MCF 10A (cell line): ENCODE measurements at regions not wholly inside any gene's neighbourhood (a gene's known extent, or its start where the extent isn't known, plus 50 kb on each side); places are given as distances from the start of the nearest gene placed in this dataset.

Source experiments
- BruUV-seq: library from RNA; stranded (reverse); fragments of 400-500 nt; replicated peaks from 2 replicates; lab custom pipeline; 2021; lab: Mats Ljungman, UMichigan
- CTCF ChIA-PET: fragments of 300-600 bp; sonication (Branson Sonifier 250); formaldehyde crosslinking; extraction: SDS; loops from one replicate; lab custom pipeline; 2021; ENCODE audit warnings: antibody characterized with exemption, inconsistent platforms; lab: Yijun Ruan, JAX
- POLR2A ChIA-PET: fragments of 300-600, 350-650 bp; sonication (Branson Sonifier 250); formaldehyde crosslinking; extraction: SDS; loops from one replicate; lab custom pipeline; 2020; ENCODE audit warnings: antibody characterized with exemption, inconsistent platforms; lab: Yijun Ruan, JAX
- DNase-seq: peaks from one replicate; pipeline ENCODE4 v3.0.0-alpha.2; 2018; ENCODE audit not compliant: unreplicated experiment
- H3K27ac Mint-ChIP-seq: one replicate; pipeline ENCODE4 v1.8.0; 2022; ENCODE audit warnings: mild to moderate bottlenecking, low read depth, mixed read lengths; ENCODE audit not compliant: unreplicated experiment
- H3K27me3 Mint-ChIP-seq: one replicate; pipeline ENCODE4 v1.8.0; 2022; ENCODE audit warnings: mixed read lengths; ENCODE audit not compliant: insufficient read depth, unreplicated experiment
- H3K36me3 Mint-ChIP-seq: one replicate; pipeline ENCODE4 v1.8.0; 2022; ENCODE audit warnings: mild to moderate bottlenecking, moderate library complexity, mixed read lengths; ENCODE audit not compliant: insufficient read depth, unreplicated experiment
- H3K4me1 Mint-ChIP-seq: one replicate; pipeline ENCODE4 v1.8.0; 2022; ENCODE audit warnings: mixed read lengths; ENCODE audit not compliant: insufficient read depth, unreplicated experiment
- H3K4me3 Mint-ChIP-seq: one replicate; pipeline ENCODE4 v1.8.0; 2022; ENCODE audit warnings: mild to moderate bottlenecking, moderate library complexity, mixed read lengths; ENCODE audit not compliant: unreplicated experiment
- H3K9me3 Mint-ChIP-seq: one replicate; pipeline ENCODE4 v1.8.0; 2022; ENCODE audit warnings: mixed read lengths; ENCODE audit not compliant: unreplicated experiment
- intact Hi-C: fragments of 100-400 bp; cut with micrococcal nuclease; formaldehyde crosslinking; loops from 2 replicates; pipeline ENCODE4 v1.14.1; 2022
- TF ChIP-seq, protein P1 (sequence below): fragments of 200-600 bp; IDR thresholded peaks from one replicate; pipeline ENCODE4 v1.8.0; 2022; ENCODE audit warnings: antibody characterized with exemption, mild to moderate bottlenecking; ENCODE audit not compliant: unreplicated experiment

DNA sequence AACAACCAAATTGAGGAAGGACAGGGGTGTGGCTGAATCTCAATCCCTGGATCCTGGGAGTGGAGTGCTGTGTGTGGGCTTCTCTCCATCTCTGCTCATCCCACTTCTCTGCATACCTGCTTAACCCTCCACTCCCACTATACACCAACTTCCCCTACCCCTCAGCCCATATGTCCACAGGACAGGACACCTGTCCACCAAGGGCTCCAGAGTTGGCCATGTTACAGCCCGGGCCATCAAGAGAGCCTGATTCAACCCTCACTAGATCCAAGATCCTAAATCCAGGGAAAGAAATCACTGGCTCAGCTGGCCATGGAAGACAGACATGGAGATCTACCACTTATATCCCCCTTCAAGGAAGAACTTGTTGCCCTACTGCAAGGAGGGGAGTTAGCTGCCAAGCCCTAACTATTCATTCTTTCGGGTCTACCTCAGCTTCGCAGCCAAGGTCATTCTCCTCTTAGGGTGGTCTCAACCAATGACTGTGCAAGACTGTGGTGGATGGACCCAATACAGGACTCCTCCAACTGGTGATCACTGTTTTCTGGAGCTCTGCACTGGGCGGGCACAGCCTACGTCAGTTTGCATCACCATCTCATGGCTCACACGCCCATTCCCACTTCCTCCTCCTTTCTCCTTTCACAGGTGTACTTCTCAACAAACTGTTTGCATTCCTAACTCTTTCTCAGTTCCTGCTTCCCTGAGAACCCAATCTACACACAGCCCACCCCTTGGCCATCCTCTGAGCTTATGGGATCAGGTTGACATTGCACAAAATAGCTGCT is 53.7 kb upstream of the ZBTB43 start:
- no TSS peak for BruUV-seq
- peaks cover 55% of the 10 kb centered on the region for H3K27me3 Mint-ChIP-seq
- POLR2A ChIA-PET = interaction anchor here (0.6 kb wide), 1 partner anchor 35 kb away, joined by 3 read pairs; no protein-coding TSS in a partner anchor
- peaks cover 14% of the 10 kb centered on the region for H3K4me1 Mint-ChIP-seq
- DNase-seq = no peak
- no peak overlapping the region for H3K4me3 Mint-ChIP-seq
- CTCF ChIA-PET = interaction anchor here (0.7 to 3.9 kb wide), 3 partner anchors 45 to 587 kb away, joined by 4 to 24 read pairs (median 4); no protein-coding TSS in a partner anchor
- H3K27ac Mint-ChIP-seq = no peak overlapping the region
- intact Hi-C loops = no loop called here
- TF ChIP-seq, protein P1, sequence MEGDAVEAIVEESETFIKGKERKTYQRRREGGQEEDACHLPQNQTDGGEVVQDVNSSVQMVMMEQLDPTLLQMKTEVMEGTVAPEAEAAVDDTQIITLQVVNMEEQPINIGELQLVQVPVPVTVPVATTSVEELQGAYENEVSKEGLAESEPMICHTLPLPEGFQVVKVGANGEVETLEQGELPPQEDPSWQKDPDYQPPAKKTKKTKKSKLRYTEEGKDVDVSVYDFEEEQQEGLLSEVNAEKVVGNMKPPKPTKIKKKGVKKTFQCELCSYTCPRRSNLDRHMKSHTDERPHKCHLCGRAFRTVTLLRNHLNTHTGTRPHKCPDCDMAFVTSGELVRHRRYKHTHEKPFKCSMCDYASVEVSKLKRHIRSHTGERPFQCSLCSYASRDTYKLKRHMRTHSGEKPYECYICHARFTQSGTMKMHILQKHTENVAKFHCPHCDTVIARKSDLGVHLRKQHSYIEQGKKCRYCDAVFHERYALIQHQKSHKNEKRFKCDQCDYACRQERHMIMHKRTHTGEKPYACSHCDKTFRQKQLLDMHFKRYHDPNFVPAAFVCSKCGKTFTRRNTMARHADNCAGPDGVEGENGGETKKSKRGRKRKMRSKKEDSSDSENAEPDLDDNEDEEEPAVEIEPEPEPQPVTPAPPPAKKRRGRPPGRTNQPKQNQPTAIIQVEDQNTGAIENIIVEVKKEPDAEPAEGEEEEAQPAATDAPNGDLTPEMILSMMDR = no peak
- no peaks in the 10 kb centered on the region for H3K36me3 Mint-ChIP-seq
- no peaks in the 10 kb centered on the region for H3K9me3 Mint-ChIP-seq

DNA sequence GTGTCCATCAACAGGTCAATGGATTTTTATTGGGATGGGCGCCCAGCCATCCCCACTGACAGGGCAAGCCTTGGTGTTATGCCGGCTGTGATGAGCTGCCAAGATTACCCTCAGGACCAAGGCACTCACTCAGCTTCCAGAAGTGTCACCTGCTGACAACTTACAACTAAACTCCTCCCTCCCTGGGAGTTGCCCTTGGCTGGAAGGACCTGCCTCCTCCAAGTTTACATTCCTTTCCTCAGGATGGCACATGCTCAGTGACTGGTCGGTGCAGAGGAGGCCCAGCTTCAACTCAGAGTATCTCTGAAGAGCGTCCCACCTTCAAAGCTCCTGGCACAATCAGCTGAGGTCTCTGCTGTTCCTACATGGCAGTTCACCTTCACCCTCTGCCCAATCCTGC is 52.5 kb upstream of the ZBTB43 start:
- Mint-ChIP-seq H3K9me3 (no peaks in the 10 kb centered on the region), H3K4me1 (peaks cover 10% of the 10 kb centered on the region), H3K27ac (no peak overlapping the region), H3K4me3 (no peak overlapping the region), H3K36me3 (no peaks in the 10 kb centered on the region), H3K27me3 (peaks cover 43% of the 10 kb centered on the region)
- peak; percentile 4 for DNase-seq
- intact Hi-C loops = no loop called here
- no TSS peak for BruUV-seq
- POLR2A ChIA-PET = interaction anchor here (0.6 to 1.9 kb wide), 6 partner anchors 9 to 41 kb away, joined by 3 to 8 read pairs (median 3); no protein-coding TSS in a partner anchor
- CTCF ChIA-PET = interaction anchor here (0.6 to 3.9 kb wide), 6 partner anchors 8 to 79 kb away, joined by 3 to 24 read pairs (median 4); no protein-coding TSS in a partner anchor
- TF ChIP-seq, protein P1 = no peak

DNA sequence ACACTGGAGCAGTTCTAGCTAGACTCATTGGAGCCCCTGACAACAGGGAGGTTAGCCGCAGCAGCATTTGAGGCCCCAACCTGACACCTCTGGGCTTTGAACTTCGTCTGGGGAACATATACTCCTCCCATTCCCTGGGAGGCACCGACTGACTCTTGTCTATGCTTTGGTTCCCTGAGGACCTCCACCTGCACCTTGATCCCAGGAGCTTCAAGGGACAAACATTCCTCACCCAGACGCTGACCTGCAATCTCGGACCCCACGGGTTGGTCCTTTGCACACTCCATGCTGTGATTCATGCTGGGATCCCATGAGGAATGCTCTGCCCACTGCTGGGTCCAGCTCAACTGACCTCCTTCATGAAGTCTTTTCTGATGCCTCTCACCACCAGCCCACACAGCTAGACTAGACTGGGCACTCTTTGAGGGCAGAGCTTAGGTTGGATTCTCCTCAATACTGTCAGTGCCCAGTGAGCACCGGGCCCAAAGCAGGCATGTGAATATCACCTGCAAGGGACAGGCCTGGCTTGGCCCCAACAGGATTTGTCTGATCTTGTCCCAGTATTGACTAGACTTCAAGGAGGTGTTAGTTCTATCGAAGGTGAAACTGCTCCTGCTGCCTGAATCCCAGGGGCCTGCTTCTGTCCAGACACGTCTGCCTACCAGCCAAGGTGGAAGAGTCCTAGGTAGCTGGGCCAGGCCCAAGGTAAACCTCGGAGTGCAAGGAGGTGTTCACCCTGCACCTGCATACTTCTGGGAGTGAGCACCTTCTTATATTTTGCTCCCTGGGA is 51.8 kb upstream of the ZBTB43 start:
- H3K4me1 Mint-ChIP-seq = peaks cover 10% of the 10 kb centered on the region
- DNase-seq = peak; percentile 82

More for the DNA sequence above, 51.8 kb upstream of the ZBTB43 start:
- Mint-ChIP-seq H3K36me3 (no peaks in the 10 kb centered on the region), H3K27me3 (peaks cover 36% of the 10 kb centered on the region), H3K9me3 (no peaks in the 10 kb centered on the region), H3K4me3 (no peak overlapping the region), H3K27ac (no peak overlapping the region)
- BruUV-seq = no TSS peak
- ChIA-PET CTCF (interaction anchor here (0.6 to 3.9 kb wide), 11 partner anchors 9 to 1212 kb away, joined by 3 to 24 read pairs (median 3); no protein-coding TSS in a partner anchor), POLR2A (interaction anchor here (0.8 to 1.9 kb wide), 10 partner anchors 10 to 48 kb away, joined by 3 to 8 read pairs (median 3); no protein-coding TSS in a partner anchor)
- intact Hi-C loops = no loop called here
- TF ChIP-seq, protein P1 = no peak
